ENCODE measurements at regions not wholly inside any gene's neighbourhood (a gene's known extent, or its start where the extent isn't known, plus 50 kb on each side); places are given as distances from the start of the nearest gene placed in this dataset.

DNA sequence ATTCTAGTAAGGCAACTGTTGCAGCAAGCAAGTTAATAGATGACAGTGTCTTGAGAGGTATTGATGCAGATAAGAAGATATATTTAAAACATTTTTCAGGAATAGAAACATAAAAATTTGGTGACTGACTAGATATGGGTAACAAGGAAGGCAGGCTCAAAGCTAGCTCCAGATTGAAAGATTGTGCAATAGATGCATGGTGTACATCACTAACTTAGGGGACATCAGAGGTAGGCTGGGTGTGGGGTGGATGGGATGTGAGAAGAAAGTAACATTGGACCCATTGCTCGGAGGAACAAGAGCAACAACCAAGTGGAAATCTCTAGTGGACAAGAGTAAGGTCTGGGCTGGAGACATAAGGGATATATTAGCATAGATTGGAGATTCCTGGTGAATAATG is 306.9 kb downstream of the MCTP2 start:
- TF ChIP-seq, protein P1, sequence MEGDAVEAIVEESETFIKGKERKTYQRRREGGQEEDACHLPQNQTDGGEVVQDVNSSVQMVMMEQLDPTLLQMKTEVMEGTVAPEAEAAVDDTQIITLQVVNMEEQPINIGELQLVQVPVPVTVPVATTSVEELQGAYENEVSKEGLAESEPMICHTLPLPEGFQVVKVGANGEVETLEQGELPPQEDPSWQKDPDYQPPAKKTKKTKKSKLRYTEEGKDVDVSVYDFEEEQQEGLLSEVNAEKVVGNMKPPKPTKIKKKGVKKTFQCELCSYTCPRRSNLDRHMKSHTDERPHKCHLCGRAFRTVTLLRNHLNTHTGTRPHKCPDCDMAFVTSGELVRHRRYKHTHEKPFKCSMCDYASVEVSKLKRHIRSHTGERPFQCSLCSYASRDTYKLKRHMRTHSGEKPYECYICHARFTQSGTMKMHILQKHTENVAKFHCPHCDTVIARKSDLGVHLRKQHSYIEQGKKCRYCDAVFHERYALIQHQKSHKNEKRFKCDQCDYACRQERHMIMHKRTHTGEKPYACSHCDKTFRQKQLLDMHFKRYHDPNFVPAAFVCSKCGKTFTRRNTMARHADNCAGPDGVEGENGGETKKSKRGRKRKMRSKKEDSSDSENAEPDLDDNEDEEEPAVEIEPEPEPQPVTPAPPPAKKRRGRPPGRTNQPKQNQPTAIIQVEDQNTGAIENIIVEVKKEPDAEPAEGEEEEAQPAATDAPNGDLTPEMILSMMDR (IDR thresholded peaks at IDR 0.05; ENCODE audit: low read length), result no peak
- TF ChIP-seq EZH2 (optimal IDR thresholded peaks at IDR 0.05; ENCODE audit: low read depth, low read length) (no peak), EZH2phosphoT487 (IDR thresholded peaks at IDR 0.05; ENCODE audit: low read length) (no peak)

All from MM.1S (cell line).